B cell (primary cell): ENCODE measurements at regions not wholly inside any gene's neighbourhood (a gene's known extent, or its start where the extent isn't known, plus 50 kb on each side); places are given as distances from the start of the nearest gene placed in this dataset.

Source experiments
- ATAC-seq: fragments of 200-7000 bp; cut with Tn5 transposase; one replicate; pipeline ENCODE4 v1.10.0; 2021; ENCODE audit warnings: low read depth, mild to moderate bottlenecking, moderate number of reproducible peaks, moderate library complexity
- CTCF ChIA-PET: fragments of 350-600 bp; sonication (Branson Sonifier 250); formaldehyde crosslinking; loops from one replicate; lab custom pipeline; 2021; ENCODE audit warnings: antibody characterized with exemption, inconsistent platforms; lab: Charles Lee
- POLR2A ChIA-PET: fragments of 350-600 bp; sonication (Branson Sonifier 250); formaldehyde crosslinking; loops from one replicate; lab custom pipeline; 2021; ENCODE audit warnings: antibody characterized with exemption; lab: Charles Lee
- DNase-seq: peaks from one replicate; pipeline ENCODE4 v3.0.0; 2013
- H2AFZ ChIP-seq: 2 replicates; pipeline ENCODE4 v1.6.1; 2012; ENCODE audit warnings: mild to moderate bottlenecking, low read depth, low read length; ENCODE audit not compliant: insufficient read depth, poor library complexity, severe bottlenecking
- H3K27ac ChIP-seq, 2 donors: 1 replicate in 1 of 2; 2 replicates in 1 of 2; pipeline ENCODE4 v1.5.1; 2012 to 2013; ENCODE audit warnings: low read length in 2 of 2, mild to moderate bottlenecking in 2 of 2, moderate library complexity in 1 of 2
- H3K27me3 ChIP-seq, 4 experiments: fragments of 200-600 bp in 1 of 4; sonication (generic) in 1 of 4; replicated peaks in 1 of 4; 1 replicate in 2 of 4; 2 replicates in 2 of 4; pipeline versions ENCODE4 v1.6.1 to v1.7.0; 2013 to 2016; ENCODE audit warnings: low read length in 3 of 4, mild to moderate bottlenecking in 2 of 4, mixed read lengths in 1 of 4, moderate library complexity in 1 of 4; ENCODE audit not compliant: insufficient read depth in 4 of 4, control insufficient read depth in 3 of 4; ENCODE audit errors: control extremely low read depth in 1 of 4
- H3K36me3 ChIP-seq, 2 experiments: replicated peaks in 1 of 2; 1 replicate in 1 of 2; 2 replicates in 1 of 2; pipeline versions ENCODE4 v1.6.1 to v1.7.1; 2013; ENCODE audit warnings: low read length in 1 of 2; ENCODE audit not compliant: insufficient read depth in 2 of 2, control insufficient read depth in 1 of 2; ENCODE audit errors: control extremely low read depth in 1 of 2, extremely low read depth in 1 of 2
- H3K4me1 ChIP-seq, 2 donors: fragments of 200-600 bp in 1 of 2; sonication (generic) in 1 of 2; 1 replicate in 1 of 2; 2 replicates in 1 of 2; pipeline versions ENCODE4 v1.5.1 to v1.6.1; 2013 to 2017; ENCODE audit warnings: low read length in 2 of 2; ENCODE audit not compliant: control insufficient read depth in 2 of 2, insufficient read depth in 2 of 2
- H3K4me2 ChIP-seq: replicated peaks from 2 replicates; pipeline ENCODE3; 2012; ENCODE audit warnings: mild to moderate bottlenecking, low read depth, low read length; ENCODE audit not compliant: poor library complexity, severe bottlenecking
- H3K4me3 ChIP-seq, 5 experiments: fragments of 200-600 bp in 1 of 5; sonication (generic) in 1 of 5; 1 replicate in 3 of 5; 2 replicates in 2 of 5; pipeline versions ENCODE4 v1.5.1 to v1.7.0; 2011 to 2016; ENCODE audit warnings: low read length in 4 of 5, mild to moderate bottlenecking in 4 of 5, low read depth in 2 of 5, control low read depth in 1 of 5, moderate library complexity in 1 of 5; ENCODE audit not compliant: insufficient read depth in 1 of 5; ENCODE audit errors: control extremely low read depth in 1 of 5, extremely low read depth in 1 of 5
- H3K79me2 ChIP-seq: fragments of 200-600 bp; sonication (generic); one replicate; pipeline ENCODE4 v1.6.0; 2016; ENCODE audit warnings: low read length; ENCODE audit not compliant: control insufficient read depth, insufficient read depth
- H3K9ac ChIP-seq: fragments of 200-600 bp; sonication (generic); 2 replicates; pipeline ENCODE4 v1.6.1; 2017; ENCODE audit warnings: mild to moderate bottlenecking, low read length, moderate library complexity
- H3K9me3 ChIP-seq, 3 donors: one replicate each; pipeline versions ENCODE4 v1.6.1 to v1.7.1; 2013; ENCODE audit warnings: low read length in 2 of 3; ENCODE audit not compliant: control insufficient read depth in 2 of 3, insufficient read depth in 1 of 3; ENCODE audit errors: control extremely low read depth in 1 of 3
- H4K20me1 ChIP-seq: 2 replicates; pipeline ENCODE4 v1.6.0; 2012; ENCODE audit warnings: mild to moderate bottlenecking, low read length; ENCODE audit not compliant: insufficient read depth, control insufficient read depth, poor library complexity, severe bottlenecking
- H3K27ac Mint-ChIP-seq: one replicate; pipeline ENCODE4 v1.8.0; 2021; ENCODE audit warnings: mixed read lengths
- H3K27me3 Mint-ChIP-seq: one replicate; pipeline ENCODE4 v1.8.0; 2021; ENCODE audit warnings: mixed read lengths
- H3K4me1 Mint-ChIP-seq: one replicate; pipeline ENCODE4 v1.8.0; 2021; ENCODE audit warnings: mixed read lengths
- H3K4me3 Mint-ChIP-seq: one replicate; pipeline ENCODE4 v1.8.0; 2021; ENCODE audit warnings: mixed read lengths
- H3K9me3 Mint-ChIP-seq: one replicate; pipeline ENCODE4 v1.8.0; 2022; ENCODE audit warnings: mixed read lengths; ENCODE audit not compliant: insufficient read depth
- CTCF ChIP-seq: fragments of 200-600 bp; IDR thresholded peaks from one replicate; pipeline ENCODE4 v1.8.0; 2022; ENCODE audit warnings: antibody characterized with exemption, mild to moderate bottlenecking
- EZH2 ChIP-seq: IDR thresholded peaks from 2 replicates; pipeline ENCODE4 v1.6.1; 2012; ENCODE audit warnings: borderline replicate concordance, low read depth, mild to moderate bottlenecking, moderate library complexity, low read length; ENCODE audit not compliant: insufficient read depth, poor library complexity, severe bottlenecking
- WGBS: methylation state at CpG from one replicate; pipeline ENCODE4 v1.1.5; 2013; ENCODE audit warnings: missing lambda C conversion rate; ENCODE audit not compliant: insufficient coverage; 5-methylcytosine and 5-hydroxymethylcytosine counted together
- intact Hi-C: fragments of 100-400 bp; cut with micrococcal nuclease; formaldehyde crosslinking; loops from one replicate; pipeline ENCODE4 v1.10.0; 2022

GRCh38 chr3:40869013-40869412 is 330.3 kb upstream of the CTNNB1 start:
- Histone ChIP-seq H3K36me3 (no peaks in the 10 kb centered on the region), H3K4me2 (no peak overlapping the region), H3K4me1 (no peaks in the 10 kb centered on the region), H3K9ac (no peak overlapping the region), H3K9me3 (peaks cover 0 to 20% (median 10%) of the 10 kb centered on the region in 3 donors), H3K27me3 (peaks cover 0 to 2% (median 0%) of the 10 kb centered on the region in 4 experiments), H2AFZ (no peak overlapping the region), H4K20me1 (no peaks in the 10 kb centered on the region), H3K79me2 (no peaks in the 10 kb centered on the region), H3K27ac (no peak overlapping the region), H3K4me3 (no peak overlapping the region)
- DNase-seq (no peak), ATAC-seq (no peak)
- Mint-ChIP-seq H3K4me3 (no peak overlapping the region), H3K27ac (no peak overlapping the region), H3K27me3 (no peaks in the 10 kb centered on the region), H3K4me1 (no peaks in the 10 kb centered on the region), H3K9me3 (peaks cover 5% of the 10 kb centered on the region)
- 80% methylated on average over 2 of the region's 4 CpGs for WGBS
- POLR2A ChIA-PET = no interaction called here
- intact Hi-C loops = no loop called here
- no peak for TF ChIP-seq EZH2
- TF ChIP-seq CTCF = no peak
- CTCF ChIA-PET = no interaction called here

- no peak for DNase-seq
- no peak overlapping the region for H3K27ac Mint-ChIP-seq
- H3K4me3 ChIP-seq = no peak overlapping the region
- H3K27me3 ChIP-seq = peaks cover 0 to 2% (median 0%) of the 10 kb centered on the region in 4 experiments
- peaks cover 0 to 20% (median 10%) of the 10 kb centered on the region in 3 donors for H3K9me3 ChIP-seq
- no peaks in the 10 kb centered on the region for H3K27me3 Mint-ChIP-seq
- no peak overlapping the region for H3K4me2 ChIP-seq
- H2AFZ ChIP-seq = no peak overlapping the region
- no peaks in the 10 kb centered on the region for H3K79me2 ChIP-seq
- TF ChIP-seq EZH2 (no peak), CTCF (no peak)
- no peaks in the 10 kb centered on the region for H4K20me1 ChIP-seq
- no peaks in the 10 kb centered on the region for H3K4me1 ChIP-seq
- no peak overlapping the region for H3K27ac ChIP-seq
- CTCF ChIA-PET = interaction anchor here (1.7 kb wide), 1 partner anchor 53 kb away, joined by 3 read pairs; no protein-coding TSS in a partner anchor
- no peaks in the 10 kb centered on the region for H3K36me3 ChIP-seq
- no peak for ATAC-seq
- H3K4me1 Mint-ChIP-seq = no peaks in the 10 kb centered on the region
- POLR2A ChIA-PET = no interaction called here
- peaks cover 5% of the 10 kb centered on the region for H3K9me3 Mint-ChIP-seq
- H3K4me3 Mint-ChIP-seq = no peak overlapping the region
- intact Hi-C loops = no loop called here
- WGBS = no CpG with 5 or more reads among the region's 2 CpGs
- H3K9ac ChIP-seq = no peak overlapping the region
These were observed 329.4 kb upstream of the CTNNB1 start for GRCh38 chr3:40869939-40870338.
